Ovary (tissue), 7 donors: ENCODE measurements at regions not wholly inside any gene's neighbourhood (a gene's known extent, or its start where the extent isn't known, plus 50 kb on each side); places are given as distances from the start of the nearest gene placed in this dataset.
A peak's percentile ranks its signal among the peaks of the same experiment; 100 is the strongest.

Experiments
- DNase-seq, 5 donors: peaks; one replicate each; pipeline ENCODE4 v3.0.0-alpha.2; 2019 to 2020
- H3K27ac ChIP-seq, 2 donors: fragments of 200-600 bp; one replicate each; pipeline versions ENCODE4 v1.5.1 to v1.8.0; 2019 to 2022
- H3K27me3 ChIP-seq: fragments of 200-600 bp; one replicate; pipeline ENCODE4 v1.8.0; 2022
- H3K36me3 ChIP-seq: fragments of 200-600 bp; sonication (generic); one replicate; pipeline ENCODE4 v1.5.1; 2019
- H3K4me1 ChIP-seq: one replicate; pipeline ENCODE4 v1.8.1; 2013; ENCODE audit warnings: mild to moderate bottlenecking, moderate library complexity; ENCODE audit not compliant: insufficient read depth
- H3K4me3 ChIP-seq: fragments of 200-600 bp; sonication (generic); one replicate; pipeline ENCODE4 v1.5.1; 2017
- H3K9me3 ChIP-seq, 2 donors: fragments of 200-600 bp in 1 of 2; sonication (generic) in 1 of 2; one replicate each; pipeline versions ENCODE4 v1.5.1 to v1.8.1; 2013 to 2019; ENCODE audit warnings: mild to moderate bottlenecking in 1 of 2, moderate library complexity in 1 of 2
- CTCF ChIP-seq, 3 donors: fragments of 450-650 bp in 2 of 3; fragments of 200-600 bp in 1 of 3; IDR thresholded peaks; one replicate each; pipeline versions ENCODE4 v1.5.1 to v1.8.0; 2016 to 2022; ENCODE audit warnings: antibody characterized with exemption in 3 of 3, mild to moderate bottlenecking in 1 of 3
- EP300 ChIP-seq: sonication (generic); formaldehyde crosslinking; IDR thresholded peaks from one replicate; pipeline ENCODE4 v1.6.1; 2017; ENCODE audit warnings: antibody characterized with exemption
- POLR2A ChIP-seq: fragments of 450-650 bp; IDR thresholded peaks from one replicate; pipeline ENCODE4 v1.6.1; 2017; ENCODE audit warnings: antibody characterized with exemption, mild to moderate bottlenecking, moderate library complexity
- WGBS, 3 donors: extraction: QIAGEN DNeasy Blood & Tissue Kit in 1 of 3; methylation state at CpG; one replicate each; pipeline versions ENCODE4 v1.1.5 to v1.1.7; 2013 to 2017; 5-methylcytosine and 5-hydroxymethylcytosine counted together
- intact Hi-C, 4 donors: fragments of 100-400 bp; cut with DNase I; formaldehyde crosslinking; loops; one replicate each; pipeline versions ENCODE4 v1.11.0 to v1.15.1; 2022 to 2023
- donor health status: DM: no; HTN: no; CAD: no; lungs with moderate emphysema.
- donor health status: DM: no; HTN: no; CAD: no.
- donor health status: Bipolar disorder and iron deficiency.
- donor health status: DM: no; HTN: no; CAD: no.
- donor health status: DM: yes; HTN: yes; CAD: no.

DNA sequence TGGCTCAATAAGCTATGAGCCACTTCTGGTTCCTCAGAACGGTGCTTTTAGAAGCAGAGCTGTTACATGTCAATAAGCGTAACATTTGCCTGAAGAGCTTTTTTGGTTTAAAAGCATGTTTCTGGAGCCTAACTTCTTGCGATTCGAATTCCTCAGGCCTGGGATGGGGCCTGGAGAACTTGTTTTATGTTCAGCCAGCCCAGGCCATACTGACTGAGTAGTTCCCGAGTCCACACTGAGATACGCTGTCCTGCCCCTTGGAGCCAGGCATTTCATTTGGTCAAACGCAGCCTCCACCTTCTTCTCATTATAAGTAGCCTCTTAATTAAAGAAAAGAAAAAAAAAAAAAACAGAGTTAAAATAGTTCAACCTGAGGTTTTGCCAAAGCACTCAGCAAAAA, 260.6 kb upstream of the ANKRD55 start:
- H3K9me3 ChIP-seq = no peaks in the 10 kb centered on the region
- intact Hi-C loops = no loop called here
- no peak overlapping the region for H3K4me3 ChIP-seq
- peaks cover 17% of the 10 kb centered on the region for H3K4me1 ChIP-seq
- TF ChIP-seq POLR2A (no peak), EP300 (no peak)
- H3K27me3 ChIP-seq = no peaks in the 10 kb centered on the region
- DNase-seq = no peak
- WGBS, 3 donors = 24 to 54% (median 37%) methylated on average over 7 of the region's 7 CpGs
- H3K36me3 ChIP-seq = no peaks in the 10 kb centered on the region
- peak overlapping the region in 1 of 2 donors; percentile 71 for H3K27ac ChIP-seq

GRCh38 chr5:56493308-56493707, 260.2 kb upstream of the ANKRD55 start:
- Histone ChIP-seq H3K9me3 (no peaks in the 10 kb centered on the region), H3K4me3 (no peak overlapping the region), H3K4me1 (peaks cover 17% of the 10 kb centered on the region), H3K27ac (peak overlapping the region in 1 of 2 donors; percentile 71), H3K36me3 (no peaks in the 10 kb centered on the region), H3K27me3 (no peaks in the 10 kb centered on the region)
- DNase-seq = no peak
- 8 to 36% (median 17%) methylated on average over 6 of the region's 6 CpGs for WGBS, 3 donors
- intact Hi-C loops = no loop called here
- TF ChIP-seq CTCF (IDR thresholded peaks at IDR 0.05) = no peak
- no peak for TF ChIP-seq EP300
- no peak for TF ChIP-seq POLR2A

GRCh38 chr5:56492812-56493211, 259.7 kb upstream of the ANKRD55 start:
- no peaks in the 10 kb centered on the region for H3K27me3 ChIP-seq
- no peaks in the 10 kb centered on the region for H3K36me3 ChIP-seq
- TF ChIP-seq POLR2A = no peak
- TF ChIP-seq EP300 = no peak
- no peak for TF ChIP-seq CTCF (IDR thresholded peaks at IDR 0.05)
- WGBS, 3 donors = 60 to 85% (median 68%) methylated on average over 5 of the region's 5 CpGs
- peaks cover 17% of the 10 kb centered on the region for H3K4me1 ChIP-seq
- H3K9me3 ChIP-seq = no peaks in the 10 kb centered on the region
- DNase-seq = no peak
- no peak overlapping the region for H3K4me3 ChIP-seq
- intact Hi-C loops = no loop called here
- peak overlapping the region in 1 of 2 donors; percentile 71 for H3K27ac ChIP-seq

DNA sequence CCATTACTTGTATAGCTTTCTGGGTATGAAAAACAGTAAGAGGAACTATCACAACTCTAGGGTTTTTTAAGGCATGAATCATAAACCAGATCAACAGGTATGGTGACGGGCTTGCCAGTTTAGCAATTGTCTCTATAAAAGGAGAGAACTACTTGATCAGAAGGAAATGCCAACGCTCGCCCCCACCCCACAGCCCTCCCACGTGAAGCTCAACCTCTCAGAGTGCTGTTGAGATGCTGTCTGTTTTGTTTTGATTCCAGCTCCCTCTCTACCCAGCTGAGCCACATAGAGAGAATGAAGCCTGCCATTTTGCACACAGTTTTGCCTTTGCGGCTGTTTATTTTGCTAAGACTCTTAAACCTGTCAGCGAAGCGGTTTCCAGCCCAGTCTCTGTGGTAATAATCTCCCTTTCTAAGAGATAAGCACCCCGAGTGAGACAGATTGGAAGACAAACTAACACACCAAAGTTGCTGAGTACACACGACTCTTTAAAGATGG, 257.9 kb upstream of the ANKRD55 start:
- no peaks in the 10 kb centered on the region for H3K36me3 ChIP-seq
- 51 to 69% (median 62%) methylated on average over 9 of the region's 9 CpGs for WGBS, 3 donors
- no peak for DNase-seq
- TF ChIP-seq EP300 (no peak), CTCF (IDR thresholded peaks at IDR 0.05) (no peak), POLR2A (no peak)
- no peak overlapping the region for H3K27ac ChIP-seq
- H3K9me3 ChIP-seq = no peaks in the 10 kb centered on the region
- intact Hi-C loops = no loop called here
- no peak overlapping the region for H3K4me3 ChIP-seq
- peaks cover 17% of the 10 kb centered on the region for H3K4me1 ChIP-seq
- H3K27me3 ChIP-seq = no peaks in the 10 kb centered on the region

GRCh38 chr5:56489272-56489671, 256.1 kb upstream of the ANKRD55 start:
- 63 to 92% (median 87%) methylated on average over 4 of the region's 4 CpGs for WGBS, 3 donors
- DNase-seq = no peak

More at GRCh38 chr5:56489272-56489671, 256.1 kb upstream of the ANKRD55 start:
- Histone ChIP-seq H3K4me3 (no peak overlapping the region), H3K27ac (no peak overlapping the region), H3K4me1 (peaks cover 16% of the 10 kb centered on the region), H3K36me3 (no peaks in the 10 kb centered on the region), H3K27me3 (no peaks in the 10 kb centered on the region), H3K9me3 (no peaks in the 10 kb centered on the region)
- intact Hi-C loops = loop anchor here in 2 of 4 donors (10.0 kb wide), 2 partner anchors 134 to 326 kb away; partner anchors contain the start of gene MAP3K1 (in 1 of the 2)
- TF ChIP-seq POLR2A = no peak
